NCI-H1417 (cell line): ENCODE measurements at regions not wholly inside any gene's neighbourhood (a gene's known extent, or its start where the extent isn't known, plus 50 kb on each side); places are given as distances from the start of the nearest gene placed in this dataset.
A peak's percentile ranks its signal among the peaks of the same experiment; 100 is the strongest.
"Not testable (repeated sequence)": the region's sequence is repeated elsewhere in the genome, so short reads cannot be mapped to it uniquely, and the experiment has no call there.

Experiments used
- DNase-seq, 3 experiments: peaks; one replicate each; lab custom pipeline; 2025; lab: John Stamatoyannopoulos, UW

DNA sequence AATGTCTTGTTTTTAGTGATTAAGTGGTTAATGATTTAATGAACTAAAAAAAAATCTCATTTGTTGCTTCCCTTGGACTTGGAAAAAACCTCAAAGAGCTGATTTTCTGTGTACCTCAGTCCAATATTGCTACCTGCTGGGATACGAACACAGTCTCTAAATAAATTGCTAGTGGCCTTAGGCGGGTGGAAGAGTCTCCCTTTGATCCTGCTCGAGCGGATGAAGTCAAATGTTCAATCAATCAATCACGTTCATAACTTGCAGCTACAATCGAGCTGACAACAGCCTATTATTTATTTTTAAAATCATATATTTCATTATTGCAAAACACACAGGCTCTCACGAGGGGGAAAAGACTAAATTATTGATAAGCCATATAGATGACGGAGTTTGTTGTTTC is 57.3 kb upstream of the HABP2 start:
- peak in 2 of 3 experiments; percentile 5 to 60 for DNase-seq

DNA sequence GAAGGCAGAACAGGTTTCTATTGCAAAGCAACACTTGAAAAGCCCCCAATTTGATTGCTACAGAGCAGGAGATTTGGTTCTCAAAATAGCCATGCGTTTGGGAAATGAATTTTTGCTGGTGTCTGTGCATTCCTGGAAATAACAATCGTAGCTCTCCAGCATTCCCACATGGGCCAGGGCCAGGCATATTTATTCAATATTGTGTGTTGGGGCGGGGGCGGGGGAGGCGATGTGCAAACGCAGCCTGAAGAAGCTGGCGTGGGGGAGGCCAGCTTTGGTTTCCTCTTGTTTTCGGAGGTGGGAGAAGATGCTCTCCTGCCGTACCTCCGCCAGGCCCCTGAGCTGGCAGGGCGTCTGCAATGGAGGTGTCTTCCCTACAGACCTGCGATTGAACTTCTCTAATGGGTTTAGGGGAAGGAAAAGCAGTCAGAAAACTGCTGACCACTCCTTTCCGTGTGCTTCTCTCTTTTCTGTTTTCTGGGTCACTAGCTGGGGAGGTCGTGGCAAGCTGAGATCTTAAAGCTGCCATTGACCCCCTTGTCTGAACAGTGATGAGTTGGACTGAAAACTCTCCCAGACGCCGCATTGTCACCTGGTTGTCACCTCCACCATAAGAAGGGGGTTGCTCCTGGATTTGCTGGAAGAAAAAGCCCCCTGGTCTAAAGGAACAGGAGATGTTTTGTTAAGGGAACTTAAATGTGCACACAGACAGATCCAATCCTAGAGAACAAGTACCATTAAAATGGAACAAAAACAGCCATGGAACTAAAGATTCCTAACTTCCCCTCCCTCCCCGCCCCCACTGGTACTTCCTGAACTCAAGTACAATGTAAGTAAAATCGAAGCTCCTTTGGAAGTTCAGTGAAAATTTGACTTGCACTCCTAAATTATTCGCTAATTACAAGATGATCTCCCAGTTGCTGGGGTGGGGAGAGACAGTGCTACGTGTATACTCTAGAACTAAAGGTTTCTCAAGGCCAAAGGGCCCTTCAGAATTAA is 56.4 kb upstream of the HABP2 start:
- DNase-seq: no peak

DNA sequence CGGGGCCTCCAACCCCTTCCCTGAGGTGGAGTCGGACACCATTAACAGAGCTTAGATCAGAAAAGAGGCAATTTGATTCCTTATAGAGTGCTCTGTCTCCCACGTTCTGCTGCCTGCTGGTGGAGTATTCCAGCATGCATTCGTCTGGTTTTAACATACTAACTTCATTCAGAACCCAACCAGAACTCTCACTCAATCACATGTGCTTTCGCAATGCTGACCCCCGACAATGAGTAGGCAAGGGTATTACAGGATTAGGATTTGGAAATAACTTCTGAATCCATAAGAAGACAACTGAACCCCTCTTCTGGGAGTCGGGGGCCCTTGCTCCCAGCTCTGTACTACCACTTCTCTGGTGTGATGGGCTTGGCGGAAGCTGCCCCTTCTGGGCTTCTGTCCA is 55.7 kb upstream of the HABP2 start:
- no peak for DNase-seq

DNA sequence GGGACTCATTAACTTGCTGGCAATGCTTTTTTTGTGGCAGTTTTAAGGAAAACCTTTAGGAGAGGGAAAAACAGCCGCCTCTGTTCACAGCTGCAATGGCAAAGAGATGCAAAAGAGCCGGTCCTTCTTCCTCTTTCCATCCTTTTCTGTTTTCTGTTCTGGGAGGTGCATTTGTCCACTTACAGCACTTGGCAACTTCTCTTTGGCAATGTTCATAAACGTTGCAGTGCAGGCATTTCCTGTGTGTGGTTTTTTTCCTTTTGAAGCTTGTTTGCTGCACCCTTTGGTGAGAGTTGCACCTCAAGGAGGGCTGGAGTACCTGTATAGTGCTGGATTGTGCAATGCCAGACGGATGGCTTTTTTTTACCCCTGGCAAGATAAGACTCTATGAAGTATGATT is 53.9 kb upstream of the HABP2 start:
- DNase-seq: no peak

DNA sequence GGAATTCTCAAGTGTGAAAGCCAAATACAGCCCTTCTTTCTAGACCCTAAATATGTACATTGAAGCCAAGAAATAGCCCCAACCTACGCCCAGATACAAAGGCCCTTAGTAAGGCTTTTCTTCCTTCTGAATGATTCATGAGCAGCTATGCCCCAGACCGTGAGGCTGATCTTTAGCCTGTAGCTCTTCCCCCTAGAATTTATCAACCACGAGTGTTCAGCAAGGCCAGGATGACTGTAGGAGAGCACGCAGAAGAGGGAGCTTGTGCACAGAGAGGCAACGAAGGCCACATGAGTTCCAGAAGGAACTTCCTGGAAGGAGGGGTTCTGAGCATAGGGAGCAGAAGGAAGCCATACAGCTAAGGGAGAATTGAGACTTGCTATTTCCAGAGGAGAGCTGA is 53.0 kb upstream of the HABP2 start:
- no peak for DNase-seq

DNA sequence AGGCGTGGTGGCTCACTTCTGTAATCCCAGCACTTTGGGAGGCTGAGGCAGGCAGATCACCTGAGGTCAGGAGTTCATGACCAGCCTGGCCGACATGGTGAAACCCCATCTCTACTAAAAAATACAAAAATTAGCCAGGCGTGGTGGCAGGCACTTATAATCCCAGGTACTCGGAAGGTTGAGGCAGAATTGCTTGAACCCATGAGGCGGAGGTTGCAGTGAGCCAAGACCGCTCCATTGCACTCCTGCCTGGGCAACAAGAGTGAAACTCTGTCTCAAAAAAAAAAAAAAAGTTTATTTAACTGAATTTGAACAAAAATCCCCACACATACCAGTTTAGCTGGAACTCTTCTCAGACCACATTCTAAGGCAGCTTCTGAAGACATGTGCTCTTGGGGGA is 51.8 kb upstream of the HABP2 start:
- DNase-seq: not testable (repeated sequence)
